HCT116 (cell line): ENCODE measurements at regions not wholly inside any gene's neighbourhood (a gene's known extent, or its start where the extent isn't known, plus 50 kb on each side); places are given as distances from the start of the nearest gene placed in this dataset.

ENCODE experiments used
- ATAC-seq: fragments of 200-7000 bp; cut with Tn5 transposase; 2 replicates; pipeline ENCODE4 v1.9.1; 2020; ENCODE audit warnings: mild to moderate bottlenecking, moderate library complexity
- BruUV-seq: library from RNA; stranded (reverse); fragments of 400-500 nt; replicated peaks from 2 replicates; lab custom pipeline; 2021; lab: Mats Ljungman, UMichigan
- CTCF ChIA-PET: fragments of 300-600 bp; sonication (Branson Sonifier 250); formaldehyde crosslinking; loops from one replicate; lab custom pipeline; 2021; ENCODE audit warnings: antibody characterized with exemption; lab: Charles Lee
- POLR2A ChIA-PET: fragments of 300-600, 350-600 bp; sonication (Branson Sonifier 250); formaldehyde crosslinking; loops from one replicate; lab custom pipeline; 2021; ENCODE audit warnings: antibody characterized with exemption; lab: Charles Lee
- RAD21 ChIA-PET, 2 experiments: fragments of 300-600 bp; sonication (Branson Sonifier 250); formaldehyde crosslinking; loops; one replicate each; lab custom pipeline; 2023; ENCODE audit warnings: low total read pairs in 2 of 2; ENCODE audit not compliant: uncharacterized antibody in 2 of 2, unreplicated experiment in 2 of 2, low non-redundant PET in 1 of 2; lab: Charles Lee
- DNase-seq: peaks from one replicate; pipeline ENCODE4 v3.0.0-alpha.2; 2010; ENCODE audit warnings: low read depth, low spot score
- H2AFZ ChIP-seq: fragments of 200-600 bp; shearing (Covaris generic), sonication (generic); 2 replicates; pipeline ENCODE4 v1.6.1; 2017; ENCODE audit warnings: low read depth, mixed run types, mixed read lengths, antibody characterized with exemption, low read length; ENCODE audit not compliant: poor library complexity, severe bottlenecking
- H3K27ac ChIP-seq: 2 replicates; pipeline ENCODE4 v1.5.1; 2012; ENCODE audit warnings: low read depth, low read length
- H3K27me3 ChIP-seq: fragments of 200-600 bp; sonication (generic); 2 replicates; pipeline ENCODE4 v1.6.1; 2016; ENCODE audit warnings: mixed run types, low read length, mixed read lengths; ENCODE audit not compliant: insufficient read depth
- H3K36me3 ChIP-seq, 2 experiments: fragments of 200-500 bp in 1 of 2; fragments of 200-600 bp in 1 of 2; sonication (Bioruptor generic) in 1 of 2; sonication (generic) in 1 of 2; 2 replicates each; pipeline versions ENCODE4 v1.5.1 to v1.6.1; 2014 to 2016; ENCODE audit warnings: low read length in 2 of 2, inconsistent platforms in 1 of 2, mixed read lengths in 1 of 2, mixed run types in 1 of 2; ENCODE audit not compliant: insufficient read depth in 2 of 2, control insufficient read depth in 1 of 2
- H3K4me1 ChIP-seq, 2 experiments: fragments of 200-600 bp in 1 of 2; sonication (generic) in 1 of 2; 2 replicates each; pipeline versions ENCODE4 v1.5.1 to v1.6.1; 2012 to 2017; ENCODE audit warnings: low read length in 2 of 2, inconsistent platforms in 1 of 2, mild to moderate bottlenecking in 1 of 2, mixed read lengths in 1 of 2, mixed run types in 1 of 2, moderate library complexity in 1 of 2; ENCODE audit not compliant: insufficient read depth in 2 of 2, control insufficient read depth in 1 of 2
- H3K4me2 ChIP-seq: fragments of 200-600 bp; sonication (generic); 2 replicates; pipeline ENCODE4 v1.6.1; 2017; ENCODE audit warnings: mixed run types, low read length, mixed read lengths
- H3K4me3 ChIP-seq, 2 experiments: fragments of 200-600 bp in 1 of 2; sonication (generic) in 1 of 2; replicated peaks in 1 of 2; 2 replicates each; pipeline ENCODE4 v1.5.1; 2011 to 2016; ENCODE audit warnings: low read length in 2 of 2, control low read depth in 1 of 2, low read depth in 1 of 2, mild to moderate bottlenecking in 1 of 2, mixed read lengths in 1 of 2, mixed run types in 1 of 2
- H3K79me2 ChIP-seq: fragments of 200-600 bp; sonication (generic); 2 replicates; pipeline ENCODE4 v1.6.1; 2017; ENCODE audit warnings: mild to moderate bottlenecking, mixed run types, low read length, moderate library complexity, mixed read lengths; ENCODE audit not compliant: insufficient read depth
- H3K9ac ChIP-seq: fragments of 200-600 bp; sonication (generic); 2 replicates; pipeline ENCODE4 v1.6.1; 2016; ENCODE audit warnings: low read length, mixed read lengths
- H3K9me2 ChIP-seq: fragments of 200-600 bp; sonication (generic), shearing (Covaris generic); 2 replicates; pipeline ENCODE4 v1.6.1; 2017; ENCODE audit warnings: mixed run types, mild to moderate bottlenecking, moderate library complexity; ENCODE audit not compliant: insufficient read depth
- H3K9me3 ChIP-seq, 2 experiments: fragments of 200-500 bp in 1 of 2; fragments of 200-600 bp in 1 of 2; sonication (Bioruptor generic) in 1 of 2; sonication (generic) in 1 of 2; 2 replicates each; pipeline ENCODE4 v1.6.1; 2014 to 2017; ENCODE audit warnings: low read length in 2 of 2, mixed read lengths in 2 of 2, inconsistent platforms in 1 of 2, low read depth in 1 of 2, mild to moderate bottlenecking in 1 of 2, mixed run types in 1 of 2, moderate library complexity in 1 of 2; ENCODE audit not compliant: control insufficient read depth in 1 of 2, insufficient read depth in 1 of 2
- H4K20me1 ChIP-seq: fragments of 200-600 bp; sonication (generic), shearing (Covaris generic); 2 replicates; pipeline ENCODE4 v1.6.1; 2017; ENCODE audit warnings: mixed run types, mild to moderate bottlenecking, moderate library complexity; ENCODE audit not compliant: insufficient read depth
- CEBPB ChIP-seq: IDR thresholded peaks from 2 replicates; pipeline ENCODE4 v1.6.1; 2012; ENCODE audit warnings: low read depth
- POLR2AphosphoS5 ChIP-seq: IDR thresholded peaks from 2 replicates; pipeline ENCODE4 v1.6.1; 2011; ENCODE audit warnings: mild to moderate bottlenecking, low read depth, low read length, moderate library complexity
- TCF7L2 ChIP-seq: IDR thresholded peaks from 2 replicates; pipeline ENCODE4 v1.7.0; 2011; ENCODE audit warnings: borderline replicate concordance, inconsistent platforms; ENCODE audit not compliant: insufficient read depth, insufficient read length; ENCODE audit errors: extremely low read depth
- YY1 ChIP-seq: IDR thresholded peaks from 2 replicates; pipeline ENCODE4 v1.6.1; 2011; ENCODE audit warnings: low read length, low read depth, moderate library complexity, mild to moderate bottlenecking; ENCODE audit not compliant: insufficient replicate concordance; ENCODE audit errors: extremely low read depth
- ZFX ChIP-seq: fragments of 450-650 bp; IDR thresholded peaks from 2 replicates; pipeline ENCODE4 v1.6.1; 2017
- intact Hi-C: fragments of 100-400 bp; cut with micrococcal nuclease; formaldehyde crosslinking; loops from 2 replicates; pipeline ENCODE4 v1.10.0; 2022
- TF ChIP-seq, protein P1 (sequence below): IDR thresholded peaks from 2 replicates; pipeline ENCODE4 v1.6.1; 2012; ENCODE audit warnings: low read depth
- TF ChIP-seq, protein P2 (sequence below): IDR thresholded peaks from 2 replicates; pipeline ENCODE4 v1.6.1; 2012

DNA sequence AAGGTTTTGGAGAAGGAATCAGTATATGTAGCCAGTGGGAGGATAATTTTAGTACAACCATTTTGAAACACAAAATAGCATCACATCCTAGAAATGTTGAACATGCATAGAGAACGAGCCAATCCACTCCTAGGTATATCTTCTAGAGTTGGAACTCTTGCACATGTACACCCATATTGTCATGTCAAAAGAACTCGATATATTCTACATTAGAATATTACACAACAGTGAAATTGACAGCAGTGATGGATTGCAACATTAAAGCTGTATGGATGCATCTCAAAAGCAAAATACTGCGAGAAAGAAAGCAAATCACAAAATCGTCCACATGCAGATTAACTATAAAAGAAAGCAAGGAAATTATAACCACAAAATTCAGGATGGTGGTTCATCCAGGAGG, 159.3 kb upstream of the NEBL start:
- Histone ChIP-seq H3K36me3 (no peaks in the 10 kb centered on the region), H3K27ac (no peak overlapping the region), H3K4me1 (no peaks in the 10 kb centered on the region), H3K9ac (no peak overlapping the region), H3K4me3 (no peak overlapping the region), H3K9me3 (peaks cover 8 to 12% of the 10 kb centered on the region in 2 experiments; a peak in 3 of 4 replicates), H2AFZ (no peak overlapping the region), H3K4me2 (no peak overlapping the region), H3K9me2 (no peaks in the 10 kb centered on the region), H3K27me3 (no peaks in the 10 kb centered on the region), H4K20me1 (no peaks in the 10 kb centered on the region), H3K79me2 (no peaks in the 10 kb centered on the region)
- ChIA-PET CTCF (no interaction called here), POLR2A (no interaction called here), RAD21 (no interaction called here)
- ATAC-seq (no peak), DNase-seq (no peak)
- no TSS peak for BruUV-seq
- intact Hi-C loops = no loop called here
- TF ChIP-seq YY1 (no peak), TCF7L2 (no peak), POLR2AphosphoS5 (no peak), CEBPB (no peak), ZFX (no peak)
- TF ChIP-seq, protein P1, sequence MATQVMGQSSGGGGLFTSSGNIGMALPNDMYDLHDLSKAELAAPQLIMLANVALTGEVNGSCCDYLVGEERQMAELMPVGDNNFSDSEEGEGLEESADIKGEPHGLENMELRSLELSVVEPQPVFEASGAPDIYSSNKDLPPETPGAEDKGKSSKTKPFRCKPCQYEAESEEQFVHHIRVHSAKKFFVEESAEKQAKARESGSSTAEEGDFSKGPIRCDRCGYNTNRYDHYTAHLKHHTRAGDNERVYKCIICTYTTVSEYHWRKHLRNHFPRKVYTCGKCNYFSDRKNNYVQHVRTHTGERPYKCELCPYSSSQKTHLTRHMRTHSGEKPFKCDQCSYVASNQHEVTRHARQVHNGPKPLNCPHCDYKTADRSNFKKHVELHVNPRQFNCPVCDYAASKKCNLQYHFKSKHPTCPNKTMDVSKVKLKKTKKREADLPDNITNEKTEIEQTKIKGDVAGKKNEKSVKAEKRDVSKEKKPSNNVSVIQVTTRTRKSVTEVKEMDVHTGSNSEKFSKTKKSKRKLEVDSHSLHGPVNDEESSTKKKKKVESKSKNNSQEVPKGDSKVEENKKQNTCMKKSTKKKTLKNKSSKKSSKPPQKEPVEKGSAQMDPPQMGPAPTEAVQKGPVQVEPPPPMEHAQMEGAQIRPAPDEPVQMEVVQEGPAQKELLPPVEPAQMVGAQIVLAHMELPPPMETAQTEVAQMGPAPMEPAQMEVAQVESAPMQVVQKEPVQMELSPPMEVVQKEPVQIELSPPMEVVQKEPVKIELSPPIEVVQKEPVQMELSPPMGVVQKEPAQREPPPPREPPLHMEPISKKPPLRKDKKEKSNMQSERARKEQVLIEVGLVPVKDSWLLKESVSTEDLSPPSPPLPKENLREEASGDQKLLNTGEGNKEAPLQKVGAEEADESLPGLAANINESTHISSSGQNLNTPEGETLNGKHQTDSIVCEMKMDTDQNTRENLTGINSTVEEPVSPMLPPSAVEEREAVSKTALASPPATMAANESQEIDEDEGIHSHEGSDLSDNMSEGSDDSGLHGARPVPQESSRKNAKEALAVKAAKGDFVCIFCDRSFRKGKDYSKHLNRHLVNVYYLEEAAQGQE = no peak
- TF ChIP-seq, protein P2, sequence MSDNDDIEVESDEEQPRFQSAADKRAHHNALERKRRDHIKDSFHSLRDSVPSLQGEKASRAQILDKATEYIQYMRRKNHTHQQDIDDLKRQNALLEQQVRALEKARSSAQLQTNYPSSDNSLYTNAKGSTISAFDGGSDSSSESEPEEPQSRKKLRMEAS = no peak
- TF ChIP-seq, all 23 proteins: peak for 0
